Hepatocyte (in vitro differentiated cells): ENCODE measurements at regions not wholly inside any gene's neighbourhood (a gene's known extent, or its start where the extent isn't known, plus 50 kb on each side); places are given as distances from the start of the nearest gene placed in this dataset.
"Not testable (repeated sequence)": the region's sequence is repeated elsewhere in the genome, so short reads cannot be mapped to it uniquely, and the experiment has no call there.

Source experiments
- DNase-seq: peaks from one replicate; pipeline ENCODE4 v3.0.0-alpha.2; 2016; ENCODE audit warnings: low spot score
- H2AFZ ChIP-seq: fragments of 200-600 bp; sonication (generic); 2 replicates; pipeline ENCODE4 v1.6.0; 2016; ENCODE audit warnings: antibody characterized with exemption, mild to moderate bottlenecking
- H3K27ac ChIP-seq: fragments of 200-600 bp; sonication (generic); 2 replicates; pipeline ENCODE4 v1.5.1; 2016; ENCODE audit warnings: mild to moderate bottlenecking
- H3K27me3 ChIP-seq: fragments of 200-600 bp; sonication (generic); 2 replicates; pipeline ENCODE4 v1.6.1; 2016
- H3K36me3 ChIP-seq: fragments of 200-600 bp; sonication (generic); replicated peaks from 2 replicates; pipeline ENCODE4 v1.5.1; 2016; ENCODE audit warnings: low read depth; ENCODE audit not compliant: insufficient read depth
- H3K4me1 ChIP-seq: fragments of 200-600 bp; sonication (generic); 2 replicates; pipeline ENCODE4 v1.5.1; 2016; ENCODE audit warnings: mild to moderate bottlenecking, moderate library complexity; ENCODE audit not compliant: insufficient read depth
- H3K4me2 ChIP-seq: fragments of 200-600 bp; sonication (generic); 2 replicates; pipeline ENCODE4 v1.6.0; 2016
- H3K4me3 ChIP-seq: fragments of 200-600 bp; sonication (generic); 2 replicates; pipeline ENCODE4 v1.5.1; 2016; ENCODE audit warnings: mild to moderate bottlenecking
- H3K79me2 ChIP-seq: fragments of 200-600 bp; sonication (generic); 2 replicates; pipeline ENCODE4 v1.6.0; 2017; ENCODE audit warnings: mild to moderate bottlenecking
- H3K9me2 ChIP-seq: fragments of 200-600 bp; sonication (generic); replicated peaks from 2 replicates; pipeline ENCODE4 v1.6.0; 2017; ENCODE audit warnings: mild to moderate bottlenecking; ENCODE audit not compliant: insufficient read depth
- H3K9me3 ChIP-seq: fragments of 200-600 bp; sonication (generic); 2 replicates; pipeline ENCODE4 v1.5.1; 2016; ENCODE audit warnings: low read depth, mild to moderate bottlenecking
- H4K20me1 ChIP-seq: fragments of 200-600 bp; sonication (generic); 2 replicates; pipeline ENCODE4 v1.6.0; 2016; ENCODE audit warnings: mild to moderate bottlenecking; ENCODE audit not compliant: insufficient read depth, poor library complexity, severe bottlenecking
- CTCF ChIP-seq: fragments of 200-600 bp; sonication (generic); IDR thresholded peaks from 2 replicates; pipeline ENCODE4 v1.5.1; 2016; ENCODE audit warnings: antibody characterized with exemption, mild to moderate bottlenecking; ENCODE audit not compliant: poor library complexity
- EZH2 ChIP-seq: fragments of 200-600 bp; sonication (generic); IDR thresholded peaks from 2 replicates; pipeline ENCODE4 v1.6.1; 2016; ENCODE audit warnings: antibody characterized with exemption, mild to moderate bottlenecking, borderline replicate concordance
- EZH2phosphoT487 ChIP-seq: fragments of 200-600 bp; sonication (generic); IDR thresholded peaks from one replicate; pipeline ENCODE4 v1.6.1; 2018; ENCODE audit warnings: antibody characterized with exemption, mild to moderate bottlenecking, low read depth, moderate library complexity; ENCODE audit not compliant: unreplicated experiment, severe bottlenecking
- WGBS: methylation state at CpG from one replicate; pipeline ENCODE4 v1.1.6; 2016; ENCODE audit warnings: low lambda C conversion rate; ENCODE audit errors: missing lambda C conversion rate; 5-methylcytosine and 5-hydroxymethylcytosine counted together

GRCh38 chr1:212166244-212166643 is 119.0 kb upstream of the PPP2R5A start:
- Histone ChIP-seq H3K79me2 (no peaks in the 10 kb centered on the region), H3K36me3 (no peaks in the 10 kb centered on the region), H3K9me2 (no peaks in the 10 kb centered on the region), H3K4me1 (no peaks in the 10 kb centered on the region), H3K9me3 (no peaks in the 10 kb centered on the region), H3K4me3 (no peak overlapping the region), H3K27ac (no peak overlapping the region), H4K20me1 (no peaks in the 10 kb centered on the region), H2AFZ (no peak overlapping the region), H3K4me2 (no peak overlapping the region), H3K27me3 (no peaks in the 10 kb centered on the region)
- WGBS, result 90% methylated on average over 4 of the region's 4 CpGs
- no peak for DNase-seq
- TF ChIP-seq EZH2phosphoT487, result no peak
- TF ChIP-seq EZH2, result no peak
- no peak for TF ChIP-seq CTCF

GRCh38 chr1:212166644-212167043 is 118.6 kb upstream of the PPP2R5A start:
- Histone ChIP-seq H3K9me3 (no peaks in the 10 kb centered on the region), H2AFZ (no peak overlapping the region), H3K4me1 (no peaks in the 10 kb centered on the region), H3K9me2 (no peaks in the 10 kb centered on the region), H3K4me3 (no peak overlapping the region), H3K79me2 (no peaks in the 10 kb centered on the region), H3K4me2 (no peak overlapping the region), H3K27ac (no peak overlapping the region), H4K20me1 (no peaks in the 10 kb centered on the region), H3K36me3 (no peaks in the 10 kb centered on the region), H3K27me3 (no peaks in the 10 kb centered on the region)
- 82% methylated on average over 2 of the region's 2 CpGs for WGBS
- TF ChIP-seq EZH2 (no peak), EZH2phosphoT487 (no peak), CTCF (no peak)
- DNase-seq, result no peak

- Histone ChIP-seq H3K36me3 (no peaks in the 10 kb centered on the region), H3K27ac (no peak overlapping the region), H3K4me3 (no peak overlapping the region), H3K9me3 (no peaks in the 10 kb centered on the region), H4K20me1 (no peaks in the 10 kb centered on the region), H3K4me1 (no peaks in the 10 kb centered on the region), H3K4me2 (no peak overlapping the region), H3K9me2 (no peaks in the 10 kb centered on the region), H2AFZ (no peak overlapping the region), H3K27me3 (no peaks in the 10 kb centered on the region), H3K79me2 (no peaks in the 10 kb centered on the region)
- no peak for TF ChIP-seq EZH2
- no peak for TF ChIP-seq EZH2phosphoT487
- no peak for TF ChIP-seq CTCF
- WGBS, result 72% methylated on average over 7 of the region's 7 CpGs
- no peak for DNase-seq
These were observed 118.1 kb upstream of the PPP2R5A start for GRCh38 chr1:212167098-212167497.

GRCh38 chr1:212173567-212173966 is 111.6 kb upstream of the PPP2R5A start:
- no peak for DNase-seq
- Histone ChIP-seq H3K9me3 (no peaks in the 10 kb centered on the region), H3K36me3 (no peaks in the 10 kb centered on the region), H3K4me3 (no peak overlapping the region), H4K20me1 (no peaks in the 10 kb centered on the region), H3K4me2 (no peak overlapping the region), H3K79me2 (no peaks in the 10 kb centered on the region), H2AFZ (no peak overlapping the region), H3K4me1 (no peaks in the 10 kb centered on the region), H3K27ac (no peak overlapping the region), H3K27me3 (no peaks in the 10 kb centered on the region), H3K9me2 (no peaks in the 10 kb centered on the region)
- TF ChIP-seq EZH2 (no peak), CTCF (no peak), EZH2phosphoT487 (no peak)
- 95% methylated on average over 3 of the region's 3 CpGs for WGBS

GRCh38 chr1:212174295-212174694 is 110.9 kb upstream of the PPP2R5A start:
- H3K27me3 ChIP-seq, H2AFZ ChIP-seq, H3K4me2 ChIP-seq, H3K9me2 ChIP-seq, H3K27ac ChIP-seq, H3K9me3 ChIP-seq, H3K4me1 ChIP-seq, H3K36me3 ChIP-seq, H3K79me2 ChIP-seq, H3K4me3 ChIP-seq, H4K20me1 ChIP-seq, DNase-seq: not testable (repeated sequence)
- WGBS, result 94% methylated on average over 9 of the region's 9 CpGs
